ENCODE measurements at regions not wholly inside any gene's neighbourhood (a gene's known extent, or its start where the extent isn't known, plus 50 kb on each side); places are given as distances from the start of the nearest gene placed in this dataset.

GRCh38 chr4:152166567-152166966 is 369.3 kb downstream of the FBXW7 start:
- TF ChIP-seq CTCF (IDR thresholded peaks at IDR 0.05; ENCODE audit: poor library complexity), result no peak
- no peak for TF ChIP-seq EZH2phosphoT487 (IDR thresholded peaks at IDR 0.05; ENCODE audit: low read depth, severe bottlenecking, unreplicated experiment)

All from hepatocyte (in vitro differentiated cells).